Esophagus (tissue), 2 donors: ENCODE measurements at regions not wholly inside any gene's neighbourhood (a gene's known extent, or its start where the extent isn't known, plus 50 kb on each side); places are given as distances from the start of the nearest gene placed in this dataset.

Source experiments
- H3K27ac ChIP-seq, 2 donors: one replicate each; pipeline ENCODE4 v1.5.1; 2013; ENCODE audit warnings: low read depth in 2 of 2, mild to moderate bottlenecking in 2 of 2, inconsistent platforms in 1 of 2, low read length in 1 of 2, moderate library complexity in 1 of 2
- H3K27me3 ChIP-seq, 2 donors: one replicate each; pipeline ENCODE4 v1.6.1; 2013; ENCODE audit warnings: low read length in 2 of 2, control low read depth in 1 of 2, mild to moderate bottlenecking in 1 of 2; ENCODE audit not compliant: insufficient read depth in 2 of 2, control insufficient read depth in 1 of 2
- H3K36me3 ChIP-seq, 2 donors: one replicate each; pipeline ENCODE4 v1.6.1; 2013; ENCODE audit warnings: low read length in 1 of 2; ENCODE audit not compliant: control insufficient read depth in 2 of 2, insufficient read depth in 2 of 2
- H3K4me1 ChIP-seq, 2 donors: one replicate each; pipeline ENCODE4 v1.6.1; 2013; ENCODE audit warnings: low read length in 1 of 2; ENCODE audit not compliant: control insufficient read depth in 2 of 2, insufficient read depth in 2 of 2
- H3K4me3 ChIP-seq, 2 donors: one replicate each; pipeline ENCODE4 v1.5.1; 2013; ENCODE audit warnings: low read length in 2 of 2, mild to moderate bottlenecking in 2 of 2, low read depth in 1 of 2, moderate library complexity in 1 of 2
- H3K9me3 ChIP-seq, 2 donors: one replicate each; pipeline ENCODE4 v1.6.1; 2013; ENCODE audit warnings: mild to moderate bottlenecking in 2 of 2, low read depth in 1 of 2, low read length in 1 of 2, moderate library complexity in 1 of 2; ENCODE audit not compliant: control insufficient read depth in 2 of 2, insufficient read depth in 1 of 2
- WGBS, 2 donors: extraction: QIAGEN DNeasy Blood & Tissue Kit; methylation state at CpG; one replicate each; pipeline ENCODE4 v1.1.7; 2013; 5-methylcytosine and 5-hydroxymethylcytosine counted together
- donor health status: healthy with polysubstance abuse.
- donor health status: Bipolar disorder and iron deficiency.

DNA sequence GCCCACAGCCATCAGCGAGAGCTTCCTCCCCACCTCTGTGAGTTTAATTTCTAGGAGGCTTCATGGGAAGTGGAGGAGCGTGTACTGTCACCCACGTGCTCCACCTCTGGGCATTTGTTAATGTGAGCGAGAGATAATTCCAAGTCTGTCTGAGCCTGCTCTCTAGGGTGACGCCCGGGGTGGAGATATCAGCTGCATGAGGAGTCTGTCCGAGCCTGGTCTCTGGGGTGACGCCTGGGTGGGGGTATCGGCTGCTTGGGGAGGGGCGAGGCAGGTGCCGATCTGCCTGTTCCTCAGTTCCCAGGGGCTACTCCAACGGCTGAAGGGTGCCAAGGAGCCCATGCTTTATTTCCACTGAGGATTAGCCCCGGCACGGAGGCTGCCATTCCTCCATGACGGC, 735.0 kb downstream of the BRD1 start:
- no peak overlapping the region for H3K4me3 ChIP-seq
- H3K4me1 ChIP-seq, result peaks cover 0 to 3% of the 10 kb centered on the region in 2 donors
- 54 to 61% methylated on average over 15 of the region's 15 CpGs for WGBS, 2 donors
- no peaks in the 10 kb centered on the region for H3K36me3 ChIP-seq
- no peak overlapping the region for H3K27ac ChIP-seq
- H3K27me3 ChIP-seq, result no peaks in the 10 kb centered on the region
- H3K9me3 ChIP-seq, result no peaks in the 10 kb centered on the region

DNA sequence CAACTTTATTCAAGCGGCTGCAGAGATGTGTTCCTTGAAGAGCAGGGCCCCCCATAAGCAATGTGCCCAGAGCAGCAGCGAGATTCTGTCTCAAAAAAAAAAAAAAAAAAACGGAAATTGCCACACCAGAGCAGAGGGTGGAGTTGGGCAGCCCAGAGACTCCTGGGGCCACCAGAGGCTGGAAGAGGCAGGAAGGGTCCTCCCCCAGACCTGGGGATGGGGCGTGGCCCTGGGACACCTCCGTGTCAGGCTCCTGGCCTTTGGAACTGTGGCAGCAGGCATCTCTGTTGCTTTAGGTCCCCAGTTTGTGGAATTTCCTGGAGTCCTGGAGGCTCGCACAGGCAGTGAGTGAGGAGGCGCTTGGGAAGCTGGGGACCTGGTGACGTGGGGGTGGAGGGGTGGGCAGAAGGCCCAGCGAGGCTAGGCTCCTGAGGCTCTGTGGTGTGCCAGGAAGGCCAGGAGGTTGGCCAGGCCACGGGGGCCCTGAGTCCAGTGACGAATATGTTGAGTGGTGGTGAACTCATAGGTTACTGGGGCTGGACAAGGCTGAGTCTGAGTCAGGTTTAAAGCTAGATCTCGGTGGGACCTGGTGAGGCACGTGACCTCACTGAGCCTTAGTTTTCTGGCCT, 735.6 kb downstream of the BRD1 start:
- Histone ChIP-seq H3K36me3 (no peaks in the 10 kb centered on the region), H3K27me3 (no peaks in the 10 kb centered on the region), H3K4me3 (no peak overlapping the region), H3K9me3 (no peaks in the 10 kb centered on the region), H3K27ac (no peak overlapping the region), H3K4me1 (peaks cover 0 to 3% of the 10 kb centered on the region in 2 donors)
- WGBS, 2 donors, result 61 to 63% methylated on average over 12 to 13 of the region's 13 CpGs

DNA sequence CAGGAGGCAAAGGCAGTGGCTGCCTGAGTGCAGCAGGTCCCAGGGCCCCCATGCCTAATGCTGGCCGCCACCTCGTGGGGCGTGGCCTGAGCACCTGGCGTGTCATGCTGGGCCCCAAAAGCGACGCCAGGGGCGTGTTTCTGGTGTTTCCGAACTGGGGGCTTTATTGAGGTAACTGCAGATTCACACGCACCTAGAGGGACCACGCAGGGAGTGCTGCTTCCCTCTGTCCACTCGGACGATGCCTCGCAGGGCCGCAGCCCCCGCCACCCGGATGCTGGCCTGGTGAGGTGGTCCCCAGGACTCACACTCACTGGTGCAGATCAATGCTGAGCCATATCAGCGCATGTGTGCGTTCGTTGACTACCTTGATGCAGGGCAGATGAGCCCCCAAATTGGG, 736.2 kb downstream of the BRD1 start:
- Histone ChIP-seq H3K27ac (no peak overlapping the region), H3K9me3 (no peaks in the 10 kb centered on the region), H3K27me3 (no peaks in the 10 kb centered on the region), H3K36me3 (no peaks in the 10 kb centered on the region), H3K4me3 (no peak overlapping the region), H3K4me1 (peaks cover 0 to 3% of the 10 kb centered on the region in 2 donors)
- 84 to 85% methylated on average over 19 of the region's 19 CpGs for WGBS, 2 donors

DNA sequence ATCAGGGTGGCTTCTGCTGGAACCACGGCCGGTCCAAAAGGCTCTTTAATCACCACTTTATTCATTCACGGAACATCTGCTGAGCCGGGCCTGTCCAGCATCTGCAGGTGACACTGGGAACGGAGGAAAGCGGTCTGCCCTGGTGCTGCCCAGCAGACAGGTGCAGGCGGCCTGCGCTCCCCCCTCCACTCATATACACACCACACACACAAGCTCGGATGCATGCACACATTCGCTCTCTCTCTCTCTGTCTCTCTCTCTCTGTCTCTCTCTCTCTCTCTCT, 736.9 kb downstream of the BRD1 start:
- H3K36me3 ChIP-seq, result no peaks in the 10 kb centered on the region
- no peak overlapping the region for H3K4me3 ChIP-seq
- 72 to 75% methylated on average over 10 of the region's 10 CpGs for WGBS, 2 donors
- peaks cover 0 to 3% of the 10 kb centered on the region in 2 donors for H3K4me1 ChIP-seq
- no peaks in the 10 kb centered on the region for H3K9me3 ChIP-seq
- no peaks in the 10 kb centered on the region for H3K27me3 ChIP-seq
- no peak overlapping the region for H3K27ac ChIP-seq

DNA sequence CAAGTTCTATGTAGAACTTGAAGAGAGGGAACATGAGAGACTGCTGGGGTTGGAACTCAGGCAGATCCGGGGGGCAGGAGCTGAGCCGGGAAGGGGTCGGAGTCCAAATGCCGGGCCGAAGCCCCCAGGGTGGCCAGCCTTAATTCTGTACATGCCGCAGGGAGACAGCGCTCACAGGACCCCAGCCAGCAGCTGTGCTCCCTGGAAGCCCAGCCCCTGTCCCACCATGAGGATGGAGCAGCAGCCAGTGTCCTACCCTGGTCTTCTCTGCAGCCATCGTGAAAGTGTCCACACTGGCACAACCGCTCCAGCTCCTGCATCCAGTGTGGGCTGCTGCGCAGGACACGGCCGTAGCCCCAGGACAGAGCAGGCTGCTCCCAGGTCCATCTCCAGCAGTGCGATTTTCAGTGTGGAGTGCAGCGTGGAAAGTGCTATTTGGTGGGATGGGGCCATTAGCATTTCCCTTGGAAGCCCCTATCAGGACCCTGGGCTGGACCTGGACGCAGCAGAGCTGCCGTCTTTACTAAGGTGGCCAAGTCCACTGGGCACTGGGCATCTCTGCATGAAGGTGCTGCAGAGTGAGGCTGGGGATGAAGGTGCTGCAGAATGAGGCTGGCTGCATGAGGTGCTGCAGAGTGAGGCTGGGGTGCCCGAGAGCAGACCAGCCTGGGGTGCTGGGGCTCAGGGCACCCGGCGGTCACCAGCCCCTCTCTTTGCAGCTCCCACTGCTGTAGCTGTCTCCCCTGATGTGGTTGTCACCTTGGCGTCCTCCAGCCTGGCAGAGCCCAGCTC, 737.4 kb downstream of the BRD1 start:
- Histone ChIP-seq H3K4me1 (peaks cover 0 to 3% of the 10 kb centered on the region in 2 donors), H3K27me3 (no peaks in the 10 kb centered on the region), H3K36me3 (no peaks in the 10 kb centered on the region), H3K9me3 (no peaks in the 10 kb centered on the region), H3K27ac (no peak overlapping the region), H3K4me3 (no peak overlapping the region)
- WGBS, 2 donors, result 85 to 91% methylated on average over 19 to 20 of the region's 20 CpGs

DNA sequence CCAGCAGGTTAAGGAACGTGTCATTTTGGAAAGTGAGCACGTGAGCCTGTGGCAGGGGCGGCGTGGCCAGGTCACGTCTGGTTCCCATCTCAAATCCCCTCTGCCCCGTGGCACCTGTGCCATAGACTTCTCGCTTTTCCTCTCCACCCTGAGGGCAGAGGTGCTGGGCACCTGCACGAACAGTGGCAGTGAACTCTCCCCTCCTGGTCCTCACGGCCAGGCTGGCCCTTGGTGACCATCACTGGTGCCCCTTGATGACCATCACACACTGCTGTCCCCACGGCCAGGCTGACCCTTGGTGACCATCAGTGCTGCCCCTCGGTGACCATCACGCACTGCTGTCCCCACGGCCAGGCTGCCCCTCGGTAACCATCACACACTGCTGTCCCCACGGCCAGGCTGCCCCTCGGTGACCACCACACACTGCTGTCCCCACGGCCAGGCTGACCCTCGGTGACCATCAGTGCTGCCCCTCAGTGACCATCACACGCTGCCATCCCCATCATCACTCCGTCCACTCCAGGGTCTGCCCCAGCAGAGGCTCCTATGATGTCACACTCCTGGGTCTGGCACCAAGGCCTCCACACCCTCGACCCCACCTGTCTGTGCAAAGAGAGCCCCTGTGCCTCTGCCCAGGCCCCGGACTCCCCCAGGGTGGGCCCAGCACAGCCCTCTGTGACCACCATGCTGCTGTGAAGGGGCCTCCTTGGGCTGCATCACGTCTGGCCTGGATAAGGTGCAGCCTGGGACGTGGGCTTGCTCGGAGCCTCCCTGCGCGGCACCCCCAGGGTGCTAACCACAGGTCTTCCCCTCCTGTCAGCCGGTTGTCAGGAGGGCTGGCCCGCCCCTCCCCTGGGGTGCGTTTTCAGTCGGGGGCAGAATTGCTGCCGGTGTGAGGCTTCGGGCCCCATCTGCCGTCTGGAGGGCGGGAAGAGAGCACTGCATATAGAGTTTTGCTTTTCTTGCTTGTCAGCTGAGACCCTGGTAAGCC, 738.6 kb downstream of the BRD1 start:
- H3K36me3 ChIP-seq, result no peaks in the 10 kb centered on the region
- H3K27me3 ChIP-seq, result no peaks in the 10 kb centered on the region
- peaks cover 0 to 3% of the 10 kb centered on the region in 2 donors for H3K4me1 ChIP-seq
- WGBS, 2 donors, result 70 to 75% methylated on average over 35 of the region's 35 CpGs
- H3K9me3 ChIP-seq, result no peaks in the 10 kb centered on the region
- H3K27ac ChIP-seq, result no peak overlapping the region
- H3K4me3 ChIP-seq, result no peak overlapping the region

DNA sequence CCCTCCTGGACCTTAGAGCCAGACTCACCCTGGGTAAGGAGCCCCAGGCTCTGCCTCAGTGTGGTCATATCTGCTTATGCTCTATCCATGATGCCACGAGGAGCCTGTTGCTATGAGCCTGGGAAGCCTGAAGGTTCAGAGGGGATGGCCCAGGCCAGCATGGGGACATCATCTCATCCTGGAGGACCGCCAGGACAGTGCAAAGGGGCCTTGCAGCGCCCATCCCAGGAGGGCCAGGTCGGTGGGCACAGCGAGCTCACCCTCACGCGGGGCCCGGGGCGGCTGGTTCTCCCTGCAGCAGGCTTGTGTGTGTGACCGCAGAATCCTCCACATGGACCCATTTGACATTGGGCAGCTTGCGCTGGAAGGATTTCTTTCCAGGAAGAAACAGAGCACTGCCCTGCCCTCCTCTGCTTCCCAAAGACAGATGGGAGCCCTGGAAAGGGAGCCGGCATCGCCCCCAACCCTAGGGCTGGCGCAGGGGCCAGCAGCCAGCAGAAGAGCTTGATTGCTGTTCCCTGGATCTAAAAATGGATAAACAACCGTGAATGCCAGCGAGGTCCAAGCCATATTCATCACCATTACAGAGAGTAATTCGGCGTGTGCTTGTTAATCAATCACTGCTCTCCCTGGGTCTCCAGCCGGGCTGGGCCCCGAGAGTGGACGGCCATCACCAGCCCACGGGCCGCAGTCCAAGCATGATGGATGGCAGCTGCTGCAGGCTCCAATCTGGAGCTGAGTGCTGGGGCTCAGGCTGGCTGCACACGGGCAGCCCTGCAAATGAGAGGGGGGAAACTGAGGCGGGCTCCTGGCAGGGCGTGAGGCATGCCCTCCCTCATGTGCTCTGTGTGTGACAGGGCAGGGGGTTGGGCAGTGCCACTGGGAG, 739.7 kb downstream of the BRD1 start:
- Histone ChIP-seq H3K27me3 (no peaks in the 10 kb centered on the region), H3K9me3 (no peaks in the 10 kb centered on the region), H3K36me3 (no peaks in the 10 kb centered on the region), H3K27ac (no peak overlapping the region), H3K4me3 (no peak overlapping the region), H3K4me1 (peaks cover 0 to 3% of the 10 kb centered on the region in 2 donors)
- WGBS, 2 donors, result 57 to 60% methylated on average over 26 of the region's 26 CpGs

DNA sequence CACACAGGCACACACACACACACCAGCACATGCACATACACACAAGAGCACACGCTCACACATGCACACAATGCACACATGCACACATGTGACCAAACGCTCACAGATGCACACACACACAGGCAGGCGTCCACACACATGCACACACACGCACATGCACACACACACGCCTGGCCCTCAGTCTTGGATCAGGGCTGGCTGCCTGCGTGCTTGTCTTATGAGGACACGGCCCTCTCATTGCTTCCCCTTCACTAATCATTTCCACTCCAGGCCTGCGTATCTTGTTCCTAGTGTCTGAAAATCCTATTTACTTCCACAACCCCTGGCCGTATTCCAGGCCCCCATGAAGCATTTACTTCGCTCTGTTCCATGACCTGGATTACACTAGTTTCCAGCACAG, 740.5 kb downstream of the BRD1 start:
- H3K4me1 ChIP-seq, result peaks cover 0 to 3% of the 10 kb centered on the region in 2 donors
- H3K36me3 ChIP-seq, result no peaks in the 10 kb centered on the region
- no peak overlapping the region for H3K27ac ChIP-seq
- no peaks in the 10 kb centered on the region for H3K27me3 ChIP-seq
- no peaks in the 10 kb centered on the region for H3K9me3 ChIP-seq
- no peak overlapping the region for H3K4me3 ChIP-seq
- WGBS, 2 donors, result 36 to 53% methylated on average over 10 of the region's 10 CpGs
